H7 (cell line): ENCODE measurements at regions not wholly inside any gene's neighbourhood (a gene's known extent, or its start where the extent isn't known, plus 50 kb on each side); places are given as distances from the start of the nearest gene placed in this dataset.

ENCODE experiments used
- DNase-seq: peaks from one replicate; pipeline ENCODE4 v3.0.0; 2012
- H3K27me3 ChIP-seq: 2 replicates; pipeline ENCODE4 v1.6.0; 2011; ENCODE audit warnings: mild to moderate bottlenecking, low read length; ENCODE audit not compliant: control insufficient read depth, insufficient read depth
- H3K36me3 ChIP-seq: replicated peaks from 2 replicates; pipeline ENCODE4 v1.5.1; 2011; ENCODE audit warnings: low read length; ENCODE audit not compliant: control insufficient read depth, insufficient read depth
- H3K4me3 ChIP-seq: 2 replicates; pipeline ENCODE4 v1.5.1; 2011; ENCODE audit warnings: low read depth, mild to moderate bottlenecking, control low read depth, low read length, moderate library complexity; ENCODE audit not compliant: insufficient read depth

- no peaks in the 10 kb centered on the region for H3K27me3 ChIP-seq
- no peak for DNase-seq
- no peaks in the 10 kb centered on the region for H3K36me3 ChIP-seq
- H3K4me3 ChIP-seq: no peak overlapping the region
Measured at GRCh38 chr2:16473575-16473974, 192.1 kb downstream of the CYRIA start.

- DNase-seq: no peak
- Histone ChIP-seq H3K36me3 (no peaks in the 10 kb centered on the region), H3K27me3 (no peaks in the 10 kb centered on the region), H3K4me3 (no peak overlapping the region)
Measured at GRCh38 chr2:16470936-16471490, 194.6 kb downstream of the CYRIA start.

DNA sequence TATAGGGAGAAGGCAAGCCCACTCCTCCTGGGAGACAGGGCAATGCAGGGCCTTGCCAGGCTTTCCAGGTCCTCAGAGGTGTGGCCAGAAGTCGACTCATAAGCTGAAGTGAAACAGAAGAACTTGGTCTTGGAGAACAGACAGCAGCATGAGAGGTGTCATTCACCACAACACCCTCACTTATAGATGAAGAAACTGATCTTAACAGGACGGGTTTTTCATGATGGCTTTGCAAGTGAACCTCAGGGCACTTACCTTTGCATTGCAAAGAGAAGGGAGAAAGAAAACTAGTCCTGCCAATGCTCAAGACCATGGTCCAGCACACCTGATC lies 198.8 kb downstream of the CYRIA start:
- Histone ChIP-seq H3K27me3 (no peaks in the 10 kb centered on the region), H3K36me3 (no peaks in the 10 kb centered on the region), H3K4me3 (no peak overlapping the region)
- no peak for DNase-seq

DNA sequence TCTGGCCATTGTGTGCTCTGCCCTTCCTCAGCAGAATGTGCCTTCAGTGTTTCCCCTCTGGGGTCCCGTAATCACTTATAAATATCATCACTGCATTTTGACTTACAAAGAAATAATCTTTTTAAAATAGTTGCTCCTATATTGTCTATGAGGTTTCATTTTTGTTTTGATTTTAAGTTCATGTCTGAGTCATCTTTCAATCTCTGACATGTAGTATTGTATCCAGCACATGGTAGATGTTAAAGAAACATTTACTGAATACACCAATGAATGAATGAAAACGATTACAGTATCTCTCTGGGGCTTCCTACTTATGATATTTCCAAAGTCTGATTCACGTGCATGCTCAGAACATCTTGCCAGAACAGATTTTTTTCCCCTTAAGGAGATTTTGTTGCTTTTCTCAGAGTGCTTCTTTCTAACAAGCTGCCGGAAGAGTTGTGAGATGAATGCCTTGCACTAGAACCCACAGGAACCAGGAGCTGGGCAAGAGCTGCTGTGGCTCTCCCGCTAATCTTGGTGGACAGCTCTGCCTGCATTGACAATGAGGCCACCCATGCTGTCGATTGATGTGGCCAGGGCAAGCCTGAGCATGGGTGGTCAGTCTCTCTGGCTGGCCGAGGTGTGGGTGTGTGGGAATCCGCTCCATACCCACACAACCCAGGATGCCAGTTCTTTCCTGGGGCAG lies 199.4 kb downstream of the CYRIA start:
- H3K27me3 ChIP-seq: no peaks in the 10 kb centered on the region
- no peak for DNase-seq
- no peaks in the 10 kb centered on the region for H3K36me3 ChIP-seq
- H3K4me3 ChIP-seq: no peak overlapping the region

DNA sequence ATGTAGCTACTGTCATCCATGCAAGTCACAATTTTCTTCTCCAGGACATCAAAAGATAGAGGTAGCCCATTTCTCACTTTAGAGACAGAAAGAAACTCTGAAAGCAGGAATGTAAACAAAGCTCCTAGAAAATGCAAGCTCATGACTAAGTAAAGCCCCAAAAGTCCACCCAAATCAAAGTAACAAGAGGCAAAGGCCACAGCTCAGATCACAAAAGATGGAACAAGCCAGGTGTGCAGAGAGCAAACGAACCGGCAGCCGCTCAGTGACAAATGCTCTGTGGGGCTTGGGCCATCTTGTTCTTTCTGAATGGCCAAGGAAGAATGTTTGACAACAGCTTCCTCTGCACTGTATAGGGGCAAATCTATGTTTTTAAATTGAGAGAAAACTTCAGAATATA lies 201.0 kb downstream of the CYRIA start:
- no peak for DNase-seq

GRCh38 chr2:16462958-16463357 lies 202.7 kb downstream of the CYRIA start:
- Histone ChIP-seq H3K4me3 (no peak overlapping the region), H3K36me3 (no peaks in the 10 kb centered on the region), H3K27me3 (no peaks in the 10 kb centered on the region)
- no peak for DNase-seq

More for the DNA sequence above, 201.0 kb downstream of the CYRIA start:
- no peaks in the 10 kb centered on the region for H3K27me3 ChIP-seq
- H3K4me3 ChIP-seq: no peak overlapping the region
- no peaks in the 10 kb centered on the region for H3K36me3 ChIP-seq

- H3K4me3 ChIP-seq: no peak overlapping the region
- DNase-seq: peak; percentile 26
- H3K27me3 ChIP-seq: no peaks in the 10 kb centered on the region
- H3K36me3 ChIP-seq: no peaks in the 10 kb centered on the region
Measured at GRCh38 chr2:16461672-16462071, 204.0 kb downstream of the CYRIA start.

DNA sequence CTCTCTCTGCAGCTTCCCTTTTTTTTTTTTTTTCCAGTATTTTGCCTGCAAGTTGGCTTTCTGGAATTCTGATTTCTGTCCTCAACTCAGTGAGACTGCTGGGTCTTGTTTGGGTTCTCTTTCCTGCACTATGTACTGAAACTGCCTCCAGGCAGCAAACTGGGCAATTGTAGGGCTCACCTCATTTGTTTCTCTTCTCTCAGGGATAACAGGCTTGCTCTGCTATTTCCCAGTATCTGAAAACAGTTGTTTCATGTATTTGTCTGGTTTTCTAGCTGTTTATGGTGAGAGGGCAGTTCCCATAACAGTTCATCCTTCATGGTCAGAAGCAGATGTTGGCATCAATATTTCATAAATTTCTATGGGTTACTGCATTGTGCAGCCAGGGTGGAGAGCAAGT lies 206.0 kb downstream of the CYRIA start:
- DNase-seq: no peak
- H3K36me3 ChIP-seq: no peaks in the 10 kb centered on the region
- H3K4me3 ChIP-seq: no peak overlapping the region
- H3K27me3 ChIP-seq: no peaks in the 10 kb centered on the region

GRCh38 chr2:16454621-16455020 lies 211.0 kb downstream of the CYRIA start:
- Histone ChIP-seq H3K27me3 (no peaks in the 10 kb centered on the region), H3K4me3 (no peak overlapping the region)
- no peak for DNase-seq

DNA sequence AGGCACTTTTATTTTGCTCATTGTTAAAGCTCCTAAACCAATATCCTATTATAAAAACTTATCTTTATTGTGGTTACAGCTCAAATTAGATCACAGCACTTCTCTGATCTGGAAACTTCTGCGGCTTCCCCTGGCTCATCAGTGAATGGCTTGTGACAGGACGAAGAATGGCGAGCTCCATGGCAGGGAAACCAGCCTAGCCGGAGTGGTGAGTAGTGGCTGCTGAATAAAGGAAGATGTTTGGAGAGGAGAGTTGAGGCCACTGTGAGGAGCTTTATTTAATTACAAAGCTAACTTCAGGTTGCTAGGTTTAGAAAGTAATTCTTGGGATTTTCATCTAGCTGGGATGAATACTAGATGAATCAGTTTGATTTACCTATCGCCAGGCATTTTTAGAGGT lies 213.5 kb downstream of the CYRIA start:
- no peak for DNase-seq
- Histone ChIP-seq H3K36me3 (no peaks in the 10 kb centered on the region), H3K4me3 (no peak overlapping the region), H3K27me3 (no peaks in the 10 kb centered on the region)

More at GRCh38 chr2:16454621-16455020, 211.0 kb downstream of the CYRIA start:
- H3K36me3 ChIP-seq: no peaks in the 10 kb centered on the region

DNA sequence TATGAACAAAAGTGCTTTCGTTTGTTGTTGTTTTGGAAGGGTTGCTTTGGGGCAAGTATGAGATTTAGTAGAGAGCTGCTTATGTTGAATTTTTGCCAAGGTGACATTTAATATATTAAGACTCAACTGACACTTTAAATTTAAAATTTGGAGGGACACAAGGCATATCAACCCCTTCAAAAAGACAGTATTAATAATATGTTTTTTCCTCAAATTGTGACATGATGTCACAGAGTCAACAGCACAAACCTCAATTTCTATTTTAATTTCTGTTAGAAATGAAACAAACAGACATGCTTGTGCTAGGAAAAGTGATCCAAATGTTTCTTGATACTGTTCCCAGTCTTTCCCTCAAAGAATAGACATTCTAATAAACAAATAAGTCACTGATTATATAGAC lies 218.9 kb downstream of the CYRIA start:
- no peak for DNase-seq
- Histone ChIP-seq H3K36me3 (no peaks in the 10 kb centered on the region), H3K4me3 (no peak overlapping the region), H3K27me3 (no peaks in the 10 kb centered on the region)

GRCh38 chr2:16442971-16443370 lies 222.7 kb downstream of the CYRIA start:
- no peaks in the 10 kb centered on the region for H3K27me3 ChIP-seq
- H3K4me3 ChIP-seq: no peak overlapping the region
- no peaks in the 10 kb centered on the region for H3K36me3 ChIP-seq
- DNase-seq: no peak

DNA sequence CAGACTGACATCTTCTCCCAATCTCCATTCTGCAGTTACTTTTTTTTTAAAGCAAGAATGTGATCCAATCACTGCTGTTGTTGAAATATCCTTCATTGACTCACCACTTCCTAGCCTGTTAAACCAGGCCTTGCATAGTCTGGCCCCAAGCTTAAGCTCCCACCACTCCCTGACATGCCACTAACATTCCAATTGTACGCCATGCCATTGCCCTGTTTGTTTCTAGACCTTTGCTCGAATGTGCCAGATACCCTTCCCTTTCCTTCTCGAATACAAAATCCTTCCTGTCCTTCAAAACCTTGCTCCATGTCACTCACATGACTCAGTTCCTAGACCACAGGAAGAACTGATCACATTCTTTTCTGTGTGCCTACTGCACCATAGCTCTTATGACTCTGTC lies 224.2 kb downstream of the CYRIA start:
- DNase-seq: no peak
- Histone ChIP-seq H3K36me3 (no peaks in the 10 kb centered on the region), H3K4me3 (no peak overlapping the region), H3K27me3 (no peaks in the 10 kb centered on the region)

DNA sequence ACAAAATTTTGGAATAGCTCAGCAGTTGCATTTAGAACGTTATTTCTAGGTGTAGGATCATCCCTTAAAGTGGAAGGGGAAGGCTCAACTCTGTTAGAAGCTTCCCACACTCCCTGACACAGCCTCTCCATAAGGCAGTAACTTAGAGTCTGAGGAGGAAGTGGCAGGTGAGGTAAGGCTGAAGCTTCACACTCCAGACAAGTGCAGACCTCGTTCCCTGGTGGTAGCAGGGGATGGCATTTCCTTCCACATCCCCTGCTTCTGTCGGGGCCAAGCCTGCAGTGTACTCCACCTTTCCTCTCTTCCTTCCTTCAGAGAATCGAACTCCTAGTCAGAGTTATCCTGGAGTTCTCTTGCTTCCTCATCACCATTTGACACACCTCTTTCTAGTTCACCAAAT lies 224.7 kb downstream of the CYRIA start:
- DNase-seq: no peak
- no peaks in the 10 kb centered on the region for H3K36me3 ChIP-seq

DNA sequence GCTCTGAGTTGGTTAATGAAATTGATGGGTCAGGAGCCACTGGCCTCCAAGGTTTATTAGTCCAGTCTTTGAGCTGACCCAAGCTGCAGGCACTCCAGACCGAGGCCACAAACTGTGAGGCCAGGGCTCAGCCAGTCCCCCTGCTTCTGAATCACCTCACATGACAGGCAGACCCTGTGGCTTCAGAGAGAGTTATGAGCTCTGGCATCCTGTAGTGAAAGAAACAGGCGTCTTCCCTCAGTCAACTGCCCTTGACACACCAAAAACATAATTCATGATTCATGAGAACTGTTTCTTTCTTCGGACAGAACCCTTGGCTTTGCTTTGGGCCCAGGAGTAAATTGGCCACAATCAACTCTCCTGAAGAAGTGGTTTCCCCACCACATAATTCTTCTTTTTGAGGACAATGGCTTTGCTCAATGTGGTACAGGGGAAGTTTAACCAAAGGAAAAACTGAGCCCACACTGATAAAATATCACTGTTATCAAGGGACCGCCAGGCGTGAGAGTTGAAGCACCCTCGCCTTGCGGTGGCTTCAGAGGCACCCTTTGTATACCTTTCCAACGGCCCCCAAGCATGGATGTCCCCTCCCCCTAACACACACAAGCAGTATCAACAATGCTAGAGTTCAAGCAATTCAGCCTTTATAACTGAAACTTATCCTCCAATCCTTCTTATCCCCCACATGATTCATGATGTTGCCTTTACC lies 226.9 kb downstream of the CYRIA start:
- no peak for DNase-seq
- no peak overlapping the region for H3K4me3 ChIP-seq
- no peaks in the 10 kb centered on the region for H3K36me3 ChIP-seq
- H3K27me3 ChIP-seq: no peaks in the 10 kb centered on the region

More for the DNA sequence above, 224.7 kb downstream of the CYRIA start:
- Histone ChIP-seq H3K4me3 (no peak overlapping the region), H3K27me3 (no peaks in the 10 kb centered on the region)
